GM21390 (cell line): ENCODE measurements at regions not wholly inside any gene's neighbourhood (a gene's known extent, or its start where the extent isn't known, plus 50 kb on each side); places are given as distances from the start of the nearest gene placed in this dataset.
"Not testable (repeated sequence)": the region's sequence is repeated elsewhere in the genome, so short reads cannot be mapped to it uniquely, and the experiment has no call there.

Experiments
- ATAC-seq: cut with Tn5 transposase; IDR thresholded peaks from one replicate; pipeline ENCODE4 v1.9.1; 2021; ENCODE audit not compliant: unreplicated experiment

GRCh38 chr3:29176501-29176900, 104.4 kb upstream of the RBMS3 start:
- ATAC-seq = no peak

- no peak for ATAC-seq
These were observed 101.8 kb upstream of the RBMS3 start for GRCh38 chr3:29178809-29179793.

GRCh38 chr3:29181149-29181780, 99.6 kb upstream of the RBMS3 start:
- ATAC-seq = no peak

GRCh38 chr3:29181872-29182271, 99.0 kb upstream of the RBMS3 start:
- ATAC-seq = no peak

GRCh38 chr3:29182828-29183227, 98.0 kb upstream of the RBMS3 start:
- ATAC-seq = not testable (repeated sequence)

- no peak for ATAC-seq
These were observed 97.4 kb upstream of the RBMS3 start for GRCh38 chr3:29183346-29184087.

GRCh38 chr3:29185706-29186105, 95.2 kb upstream of the RBMS3 start:
- ATAC-seq = no peak

GRCh38 chr3:29186131-29186599, 94.7 kb upstream of the RBMS3 start:
- no peak for ATAC-seq

GRCh38 chr3:29186982-29187725, 93.7 kb upstream of the RBMS3 start:
- no peak for ATAC-seq

GRCh38 chr3:29189328-29189727, 91.5 kb upstream of the RBMS3 start:
- no peak for ATAC-seq

GRCh38 chr3:29194139-29194538, 86.7 kb upstream of the RBMS3 start:
- ATAC-seq = no peak

GRCh38 chr3:29195056-29195455, 85.8 kb upstream of the RBMS3 start:
- ATAC-seq = no peak

GRCh38 chr3:29201604-29202003, 79.3 kb upstream of the RBMS3 start:
- ATAC-seq = no peak

GRCh38 chr3:29202378-29202777, 78.5 kb upstream of the RBMS3 start:
- ATAC-seq = no peak

GRCh38 chr3:29203851-29204250, 77.0 kb upstream of the RBMS3 start:
- ATAC-seq = no peak

- ATAC-seq = no peak
These were observed 73.4 kb upstream of the RBMS3 start for GRCh38 chr3:29207427-29207826.

GRCh38 chr3:29212789-29213433, 68.0 kb upstream of the RBMS3 start:
- ATAC-seq = no peak

- no peak for ATAC-seq
These were observed 66.7 kb upstream of the RBMS3 start for GRCh38 chr3:29214009-29214658.

- ATAC-seq = no peak
These were observed 64.9 kb upstream of the RBMS3 start for GRCh38 chr3:29215948-29216347.

- ATAC-seq = no peak
These were observed 54.2 kb upstream of the RBMS3 start for GRCh38 chr3:29226706-29227105.
